ENCODE measurements at regions not wholly inside any gene's neighbourhood (a gene's known extent, or its start where the extent isn't known, plus 50 kb on each side); places are given as distances from the start of the nearest gene placed in this dataset.

- H3K9ac ChIP-seq (ENCODE audit: low read depth, low read length): no peak overlapping the region
- POLR2A ChIA-PET (ENCODE audit: unreplicated experiment): no interaction called here
- no peak overlapping the region for H3K4ac ChIP-seq (ENCODE audit: low read depth, low read length)
- H3K23ac ChIP-seq (ENCODE audit: low read depth, low read length): no peak overlapping the region
- H3K27me3 ChIP-seq (ENCODE audit: control insufficient read depth, insufficient read depth, low read length): no peaks in the 10 kb centered on the region
- dilution Hi-C loops (cut with HindIII; ENCODE audit: low sequenced_read_pairs, unreplicated experiment) (no loop called here), in situ Hi-C loops (cut with MboI; ENCODE audit: low sequenced_read_pairs) (no loop called here), intact Hi-C loops (cut with micrococcal nuclease) (no loop called here)
- no TSS peak for BruUV-seq (replicated peaks)
- H4K91ac ChIP-seq (ENCODE audit: insufficient read depth, low read depth, low read length): no peak overlapping the region
- CTCF ChIA-PET: no interaction called here
- no peak overlapping the region for H2BK15ac ChIP-seq (ENCODE audit: low read depth, low read length)
- TF ChIP-seq BHLHE40 (IDR thresholded peaks at IDR 0.05; ENCODE audit: low read depth, low read length): no peak
- TF ChIP-seq SMC3 (IDR thresholded peaks at IDR 0.05; ENCODE audit: low read depth, low read length): no peak
- TF ChIP-seq MXI1 (IDR thresholded peaks at IDR 0.05; ENCODE audit: borderline replicate concordance, low read depth, low read length): no peak
- no peak for TF ChIP-seq MAZ (IDR thresholded peaks at IDR 0.05; ENCODE audit: borderline replicate concordance, low read depth, low read length)
- TF ChIP-seq FOS (IDR thresholded peaks at IDR 0.05; ENCODE audit: low read depth, low read length): no peak
- TF ChIP-seq CEBPB (IDR thresholded peaks at IDR 0.05; ENCODE audit: low read depth, low read length): no peak
- TF ChIP-seq ELK1 (IDR thresholded peaks at IDR 0.05; ENCODE audit: borderline replicate concordance, low read depth, low read length): no peak
- TF ChIP-seq POLR2A (IDR thresholded peaks at IDR 0.05; ENCODE audit: low read depth, low read length): no peak
- TF ChIP-seq USF2 (IDR thresholded peaks at IDR 0.05; ENCODE audit: low read depth, low read length): no peak
- no peak for TF ChIP-seq RCOR1 (IDR thresholded peaks at IDR 0.05; ENCODE audit: insufficient replicate concordance, low read length)
- TF ChIP-seq RFX5 (IDR thresholded peaks at IDR 0.05; ENCODE audit: low read depth, low read length): no peak
- H3K4me2 ChIP-seq (ENCODE audit: low read depth, low read length): no peak overlapping the region
- H3K79me1 ChIP-seq (ENCODE audit: low read depth in 1 of 2, low read length in 2 of 2): no peaks in the 10 kb centered on the region
- H2BK20ac ChIP-seq (ENCODE audit: low read depth, low read length): no peak overlapping the region
- WGBS, 2 experiments (ENCODE audit: extremely low coverage in 2 of 2, insufficient read length in 1 of 2): 69% methylated on average over 9 of the region's 27 CpGs; no CpG with 5 or more reads in 1 of the 2 experiments
- H2AFZ ChIP-seq (replicated peaks; ENCODE audit: low read length, poor library complexity): no peak overlapping the region
- H2AK9ac ChIP-seq (replicated peaks; ENCODE audit: low read depth, low read length, poor library complexity): no peak overlapping the region
- no peak overlapping the region for H2BK120ac ChIP-seq (ENCODE audit: low read depth, low read length)
- no peaks in the 10 kb centered on the region for H4K20me1 ChIP-seq (ENCODE audit: insufficient read depth, low read length)
- H3K36me3 ChIP-seq (ENCODE audit: control insufficient read depth, insufficient read depth, low read length): no peaks in the 10 kb centered on the region
- ATAC-seq (ENCODE audit: low read depth) (no peak), DNase-seq (no peak)
- peaks cover 52% of the 10 kb centered on the region for H3K9me3 ChIP-seq (ENCODE audit: control insufficient read depth, insufficient read depth, low read length)
- no peak overlapping the region for H3K14ac ChIP-seq (replicated peaks; ENCODE audit: low read depth, low read length)
- no peak overlapping the region for H3K18ac ChIP-seq (ENCODE audit: low read depth, low read length)
- H3K56ac ChIP-seq (ENCODE audit: extremely low read depth, insufficient read depth, low read length): no peak overlapping the region
- no peaks in the 10 kb centered on the region for H3K9me1 ChIP-seq (ENCODE audit: insufficient read depth, low read length)
- H2AK5ac ChIP-seq (ENCODE audit: low read depth, low read length): no peak overlapping the region
- no peak overlapping the region for H3K27ac ChIP-seq (ENCODE audit: insufficient read depth, low read length)
- no peak overlapping the region for H2BK5ac ChIP-seq (ENCODE audit: low read depth, low read length, poor library complexity, severe bottlenecking)
- no peak overlapping the region for H4K8ac ChIP-seq (ENCODE audit: low read depth in 2 of 2, low read length in 2 of 2)
- no peak overlapping the region for H4K5ac ChIP-seq (ENCODE audit: low read depth, low read length)
- H3K4me3 ChIP-seq (ENCODE audit: insufficient read depth, low read depth, low read length): no peak overlapping the region
- no peaks in the 10 kb centered on the region for H3K4me1 ChIP-seq (ENCODE audit: control insufficient read depth, insufficient read depth, low read length)
Observed at GRCh38 chr10:130485236-130485957, 349.2 kb downstream of the GLRX3 start.
